HEK293 (cell line): ENCODE measurements at regions not wholly inside any gene's neighbourhood (a gene's known extent, or its start where the extent isn't known, plus 50 kb on each side); places are given as distances from the start of the nearest gene placed in this dataset.

ENCODE experiments used
- CTCF ChIA-PET: fragments of 350-600 bp; formaldehyde crosslinking; extraction: SDS; loops from one replicate; lab custom pipeline; 2021; ENCODE audit warnings: antibody characterized with exemption; lab: Yijun Ruan, JAX
- POLR2A ChIA-PET: fragments of 300-600 bp; formaldehyde crosslinking; extraction: SDS; loops from one replicate; lab custom pipeline; 2020; ENCODE audit warnings: antibody characterized with exemption, inconsistent platforms; lab: Yijun Ruan, JAX
- H3K27ac ChIP-seq: fragments of 200-500 bp; sonication (Bioruptor generic); 2 replicates; pipeline ENCODE4 v1.5.1; 2014; ENCODE audit warnings: low read depth, low read length, control low read depth, inconsistent platforms; ENCODE audit errors: extremely low read depth
- H3K36me3 ChIP-seq, 2 experiments: fragments of 200-500 bp in 1 of 2; sonication (Bioruptor generic) in 1 of 2; 1 replicate in 1 of 2; 2 replicates in 1 of 2; pipeline ENCODE4 v1.5.1; 2014 to 2017; ENCODE audit warnings: inconsistent platforms in 2 of 2, low read length in 2 of 2; ENCODE audit not compliant: control insufficient read depth in 2 of 2, insufficient read depth in 1 of 2
- H3K4me1 ChIP-seq: fragments of 200-500 bp; sonication (Bioruptor generic); 2 replicates; pipeline ENCODE4 v1.5.1; 2014; ENCODE audit warnings: mild to moderate bottlenecking, low read length, inconsistent platforms; ENCODE audit not compliant: control insufficient read depth, insufficient read depth
- H3K4me3 ChIP-seq: 2 replicates; pipeline ENCODE4 v1.5.1; 2011; ENCODE audit warnings: low read depth, mild to moderate bottlenecking, control low read depth, low read length, moderate library complexity
- H3K9me3 ChIP-seq: fragments of 200-500 bp; sonication (Bioruptor generic); 2 replicates; pipeline ENCODE4 v1.5.1; 2014; ENCODE audit warnings: low read depth, low read length, inconsistent platforms; ENCODE audit not compliant: control insufficient read depth, insufficient read depth
- CTCF ChIP-seq: fragments of 450-650 bp; formaldehyde crosslinking; IDR thresholded peaks from 2 replicates; pipeline ENCODE4 v1.5.1; 2016; ENCODE audit warnings: missing biosample characterization, missing genetic modification characterization
- IKZF3 ChIP-seq: fragments of 450-650 bp; IDR thresholded peaks from 2 replicates; pipeline ENCODE4 v1.5.0; 2018; ENCODE audit warnings: missing biosample characterization, mild to moderate bottlenecking, missing genetic modification characterization, moderate library complexity
- KLF1 ChIP-seq: fragments of 450-650 bp; formaldehyde crosslinking; IDR thresholded peaks from 2 replicates; pipeline ENCODE4 v1.5.1; 2016; ENCODE audit warnings: missing biosample characterization, missing genetic modification characterization
- KLF16 ChIP-seq: fragments of 450-650 bp; formaldehyde crosslinking; IDR thresholded peaks from 2 replicates; pipeline ENCODE4 v1.5.1; 2017; ENCODE audit warnings: missing biosample characterization, missing genetic modification characterization
- PRDM1 ChIP-seq: fragments of 450-650 bp; formaldehyde crosslinking; IDR thresholded peaks from 2 replicates; pipeline ENCODE4; 2016; ENCODE audit warnings: missing biosample characterization, missing genetic modification characterization
- SETDB1 ChIP-seq: IDR thresholded peaks from one replicate; pipeline ENCODE4 v1.6.1; 2017; ENCODE audit warnings: mild to moderate bottlenecking, low read length, moderate library complexity, mixed read lengths; ENCODE audit not compliant: insufficient read length
- SP7 ChIP-seq: fragments of 450-650 bp; formaldehyde crosslinking; IDR thresholded peaks from 2 replicates; pipeline ENCODE4 v1.5.1; 2016; ENCODE audit warnings: missing biosample characterization, missing genetic modification characterization
- YY2 ChIP-seq: fragments of 450-650 bp; formaldehyde crosslinking; IDR thresholded peaks from 2 replicates; pipeline ENCODE4 v1.5.1; 2016; ENCODE audit warnings: missing biosample characterization, missing genetic modification characterization
- ZBTB1 ChIP-seq: fragments of 450-650 bp; formaldehyde crosslinking; IDR thresholded peaks from 2 replicates; pipeline ENCODE4 v1.5.1; 2016; ENCODE audit warnings: missing biosample characterization, missing genetic modification characterization
- ZBTB8A ChIP-seq: fragments of 450-650 bp; formaldehyde crosslinking; IDR thresholded peaks from 2 replicates; pipeline ENCODE4 v1.5.1; 2016; ENCODE audit warnings: missing biosample characterization, missing genetic modification characterization
- ZNF140 ChIP-seq: fragments of 450-650 bp; formaldehyde crosslinking; IDR thresholded peaks from 2 replicates; pipeline ENCODE4 v1.5.1; 2016; ENCODE audit warnings: missing biosample characterization, missing genetic modification characterization
- ZNF18 ChIP-seq: fragments of 450-650 bp; formaldehyde crosslinking; IDR thresholded peaks from 2 replicates; pipeline ENCODE4 v1.5.1; 2016; ENCODE audit warnings: missing biosample characterization, missing genetic modification characterization
- ZNF302 ChIP-seq: fragments of 450-650 bp; formaldehyde crosslinking; IDR thresholded peaks from 2 replicates; pipeline ENCODE4 v1.5.1; 2016; ENCODE audit warnings: missing biosample characterization, missing genetic modification characterization, low read depth
- ZNF324 ChIP-seq: fragments of 450-650 bp; formaldehyde crosslinking; IDR thresholded peaks from 2 replicates; pipeline ENCODE4 v1.5.1; 2016; ENCODE audit warnings: missing biosample characterization, missing genetic modification characterization
- ZNF398 ChIP-seq: fragments of 450-650 bp; formaldehyde crosslinking; IDR thresholded peaks from 2 replicates; pipeline ENCODE4 v1.5.1; 2017; ENCODE audit warnings: missing biosample characterization, missing genetic modification characterization
- ZNF404 ChIP-seq: fragments of 450-650 bp; formaldehyde crosslinking; IDR thresholded peaks from 2 replicates; pipeline ENCODE4 v1.5.1; 2017; ENCODE audit warnings: missing biosample characterization, missing genetic modification characterization
- ZNF416 ChIP-seq: fragments of 450-650 bp; formaldehyde crosslinking; IDR thresholded peaks from 2 replicates; pipeline ENCODE4 v1.5.1; 2016; ENCODE audit warnings: missing biosample characterization, missing genetic modification characterization
- ZNF488 ChIP-seq: fragments of 450-650 bp; formaldehyde crosslinking; IDR thresholded peaks from 2 replicates; pipeline ENCODE4 v1.5.1; 2016; ENCODE audit warnings: missing biosample characterization, missing genetic modification characterization
- ZNF645 ChIP-seq: fragments of 450-650 bp; formaldehyde crosslinking; IDR thresholded peaks from 2 replicates; pipeline ENCODE4; 2016; ENCODE audit warnings: missing biosample characterization, missing genetic modification characterization
- ZNF658 ChIP-seq: fragments of 450-650 bp; formaldehyde crosslinking; IDR thresholded peaks from 2 replicates; pipeline ENCODE4; 2016; ENCODE audit warnings: missing biosample characterization, missing genetic modification characterization
- ZNF707 ChIP-seq: fragments of 450-650 bp; formaldehyde crosslinking; IDR thresholded peaks from 2 replicates; pipeline ENCODE4 v1.5.1; 2016; ENCODE audit warnings: missing biosample characterization, missing genetic modification characterization
- ZNF830 ChIP-seq: fragments of 450-650 bp; IDR thresholded peaks from 2 replicates; pipeline ENCODE4 v1.5.0; 2018; ENCODE audit warnings: missing biosample characterization, missing genetic modification characterization, low read depth, mild to moderate bottlenecking, moderate library complexity
- ZSCAN16 ChIP-seq: fragments of 450-650 bp; formaldehyde crosslinking; IDR thresholded peaks from 2 replicates; pipeline ENCODE4 v1.5.1; 2016; ENCODE audit warnings: missing biosample characterization, missing genetic modification characterization
- ZXDB ChIP-seq: fragments of 450-650 bp; formaldehyde crosslinking; IDR thresholded peaks from 2 replicates; pipeline ENCODE4 v1.5.1; 2016; ENCODE audit warnings: missing biosample characterization, missing genetic modification characterization

GRCh38 chr12:115257791-115258190, 573.8 kb upstream of the TBX3 start:
- Histone ChIP-seq H3K4me1 (no peaks in the 10 kb centered on the region; the same call in 1 of the 2 replicates), H3K4me3 (no peak overlapping the region), H3K9me3 (no peaks in the 10 kb centered on the region), H3K36me3 (no peaks in the 10 kb centered on the region), H3K27ac (no peak overlapping the region)
- CTCF ChIA-PET, result no interaction called here
- TF ChIP-seq ZNF140 (tag by site-specific recombination) (no peak), ZNF645 (tag by site-specific recombination) (no peak), PRDM1 (tag by site-specific recombination) (no peak), ZNF416 (no peak), KLF1 (tag by site-specific recombination) (no peak), ZSCAN16 (tag by site-specific recombination) (no peak), YY2 (tag by site-specific recombination) (no peak)
- POLR2A ChIA-PET, result no interaction called here

- H3K27ac ChIP-seq, result no peak overlapping the region
- no peak for TF ChIP-seq KLF16 (tag by site-specific recombination)
- no peak for TF ChIP-seq PRDM1 (tag by site-specific recombination)
- no peak for TF ChIP-seq ZNF830 (tag by site-specific recombination)
- no peak for TF ChIP-seq ZNF707 (tag by site-specific recombination)
- TF ChIP-seq ZBTB8A (tag by site-specific recombination), result no peak
- no peak for TF ChIP-seq SETDB1
- TF ChIP-seq ZNF302 (tag by site-specific recombination), result no peak
- TF ChIP-seq SP7, result no peak
- TF ChIP-seq ZNF18 (tag by site-specific recombination), result no peak
- no peak for TF ChIP-seq IKZF3 (tag by site-specific recombination)
- TF ChIP-seq ZNF324 (tag by site-specific recombination), result no peak
- TF ChIP-seq ZNF398, result no peak
- TF ChIP-seq ZNF658 (tag by site-specific recombination), result no peak
- TF ChIP-seq CTCF (tag by site-specific recombination), result no peak
- TF ChIP-seq ZBTB1 (tag by site-specific recombination), result no peak
- TF ChIP-seq ZNF488 (tag by site-specific recombination), result no peak
- TF ChIP-seq ZNF404 (tag by site-specific recombination), result no peak
- no peak for TF ChIP-seq ZXDB (tag by site-specific recombination)
- TF ChIP-seq, all 188 proteins: peak for 0
- POLR2A ChIA-PET, result no interaction called here
- no peaks in the 10 kb centered on the region for H3K36me3 ChIP-seq
- no peaks in the 10 kb centered on the region for H3K9me3 ChIP-seq
- H3K4me3 ChIP-seq, result no peak overlapping the region
- CTCF ChIA-PET, result no interaction called here
- no peaks in the 10 kb centered on the region; the same call in 1 of the 2 replicates for H3K4me1 ChIP-seq
Measured at GRCh38 chr12:115255962-115256361, 572.0 kb upstream of the TBX3 start.
